Uterus (tissue), 2 donors: ENCODE measurements at regions not wholly inside any gene's neighbourhood (a gene's known extent, or its start where the extent isn't known, plus 50 kb on each side); places are given as distances from the start of the nearest gene placed in this dataset.

ENCODE experiments used
- POLR2A ChIP-seq, 2 donors: fragments of 450-650 bp; IDR thresholded peaks; one replicate each; pipeline ENCODE4 v1.6.1; 2016; ENCODE audit warnings: antibody characterized with exemption in 2 of 2, mild to moderate bottlenecking in 1 of 2, moderate library complexity in 1 of 2
- TF ChIP-seq, protein P1 (sequence below), 4 experiments: fragments of 200-600 bp in 2 of 4; fragments of 450-650 bp in 2 of 4; sonication (generic) in 2 of 4; IDR thresholded peaks; one replicate each; pipeline ENCODE4 v1.5.1; 2016 to 2019; ENCODE audit warnings: antibody characterized with exemption in 4 of 4, mild to moderate bottlenecking in 2 of 4, moderate library complexity in 1 of 4

DNA sequence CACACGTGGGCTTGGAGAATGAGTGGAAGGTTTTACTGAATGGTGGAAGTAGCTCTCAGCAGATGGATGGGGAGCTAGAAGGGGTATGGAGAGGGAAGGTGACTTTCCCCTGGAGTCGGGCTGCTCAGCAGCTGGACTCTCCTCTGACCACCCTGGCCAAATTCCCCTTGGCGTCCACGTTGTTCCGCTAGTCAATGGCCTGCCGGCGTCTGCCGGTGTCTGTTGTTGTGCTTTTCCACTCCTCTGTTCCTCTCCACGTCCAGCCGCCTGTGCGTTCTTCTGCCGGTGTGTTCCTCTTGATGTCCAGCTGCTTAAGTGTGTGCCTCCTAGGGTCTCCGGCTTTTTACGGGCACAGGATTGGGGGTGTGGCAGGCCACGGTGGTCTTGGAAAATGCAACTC, 203.5 kb downstream of the MYRFL start:
- TF ChIP-seq, protein P1, sequence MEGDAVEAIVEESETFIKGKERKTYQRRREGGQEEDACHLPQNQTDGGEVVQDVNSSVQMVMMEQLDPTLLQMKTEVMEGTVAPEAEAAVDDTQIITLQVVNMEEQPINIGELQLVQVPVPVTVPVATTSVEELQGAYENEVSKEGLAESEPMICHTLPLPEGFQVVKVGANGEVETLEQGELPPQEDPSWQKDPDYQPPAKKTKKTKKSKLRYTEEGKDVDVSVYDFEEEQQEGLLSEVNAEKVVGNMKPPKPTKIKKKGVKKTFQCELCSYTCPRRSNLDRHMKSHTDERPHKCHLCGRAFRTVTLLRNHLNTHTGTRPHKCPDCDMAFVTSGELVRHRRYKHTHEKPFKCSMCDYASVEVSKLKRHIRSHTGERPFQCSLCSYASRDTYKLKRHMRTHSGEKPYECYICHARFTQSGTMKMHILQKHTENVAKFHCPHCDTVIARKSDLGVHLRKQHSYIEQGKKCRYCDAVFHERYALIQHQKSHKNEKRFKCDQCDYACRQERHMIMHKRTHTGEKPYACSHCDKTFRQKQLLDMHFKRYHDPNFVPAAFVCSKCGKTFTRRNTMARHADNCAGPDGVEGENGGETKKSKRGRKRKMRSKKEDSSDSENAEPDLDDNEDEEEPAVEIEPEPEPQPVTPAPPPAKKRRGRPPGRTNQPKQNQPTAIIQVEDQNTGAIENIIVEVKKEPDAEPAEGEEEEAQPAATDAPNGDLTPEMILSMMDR (IDR thresholded peaks at IDR 0.05) = no peak
- TF ChIP-seq POLR2A (IDR thresholded peaks at IDR 0.05) = no peak
